Hepatocyte (in vitro differentiated cells): ENCODE measurements at regions not wholly inside any gene's neighbourhood (a gene's known extent, or its start where the extent isn't known, plus 50 kb on each side); places are given as distances from the start of the nearest gene placed in this dataset.

Source experiments
- DNase-seq: peaks from one replicate; pipeline ENCODE4 v3.0.0-alpha.2; 2016; ENCODE audit warnings: low spot score
- H2AFZ ChIP-seq: fragments of 200-600 bp; sonication (generic); 2 replicates; pipeline ENCODE4 v1.6.0; 2016; ENCODE audit warnings: antibody characterized with exemption, mild to moderate bottlenecking
- H3K27ac ChIP-seq: fragments of 200-600 bp; sonication (generic); 2 replicates; pipeline ENCODE4 v1.5.1; 2016; ENCODE audit warnings: mild to moderate bottlenecking
- H3K27me3 ChIP-seq: fragments of 200-600 bp; sonication (generic); 2 replicates; pipeline ENCODE4 v1.6.1; 2016
- H3K36me3 ChIP-seq: fragments of 200-600 bp; sonication (generic); replicated peaks from 2 replicates; pipeline ENCODE4 v1.5.1; 2016; ENCODE audit warnings: low read depth; ENCODE audit not compliant: insufficient read depth
- H3K4me1 ChIP-seq: fragments of 200-600 bp; sonication (generic); 2 replicates; pipeline ENCODE4 v1.5.1; 2016; ENCODE audit warnings: mild to moderate bottlenecking, moderate library complexity; ENCODE audit not compliant: insufficient read depth
- H3K4me2 ChIP-seq: fragments of 200-600 bp; sonication (generic); 2 replicates; pipeline ENCODE4 v1.6.0; 2016
- H3K4me3 ChIP-seq: fragments of 200-600 bp; sonication (generic); 2 replicates; pipeline ENCODE4 v1.5.1; 2016; ENCODE audit warnings: mild to moderate bottlenecking
- H3K79me2 ChIP-seq: fragments of 200-600 bp; sonication (generic); 2 replicates; pipeline ENCODE4 v1.6.0; 2017; ENCODE audit warnings: mild to moderate bottlenecking
- H3K9me2 ChIP-seq: fragments of 200-600 bp; sonication (generic); replicated peaks from 2 replicates; pipeline ENCODE4 v1.6.0; 2017; ENCODE audit warnings: mild to moderate bottlenecking; ENCODE audit not compliant: insufficient read depth
- H3K9me3 ChIP-seq: fragments of 200-600 bp; sonication (generic); 2 replicates; pipeline ENCODE4 v1.5.1; 2016; ENCODE audit warnings: low read depth, mild to moderate bottlenecking
- H4K20me1 ChIP-seq: fragments of 200-600 bp; sonication (generic); 2 replicates; pipeline ENCODE4 v1.6.0; 2016; ENCODE audit warnings: mild to moderate bottlenecking; ENCODE audit not compliant: insufficient read depth, poor library complexity, severe bottlenecking
- EZH2 ChIP-seq: fragments of 200-600 bp; sonication (generic); IDR thresholded peaks from 2 replicates; pipeline ENCODE4 v1.6.1; 2016; ENCODE audit warnings: antibody characterized with exemption, mild to moderate bottlenecking, borderline replicate concordance
- EZH2phosphoT487 ChIP-seq: fragments of 200-600 bp; sonication (generic); IDR thresholded peaks from one replicate; pipeline ENCODE4 v1.6.1; 2018; ENCODE audit warnings: antibody characterized with exemption, mild to moderate bottlenecking, low read depth, moderate library complexity; ENCODE audit not compliant: unreplicated experiment, severe bottlenecking
- WGBS: methylation state at CpG from one replicate; pipeline ENCODE4 v1.1.6; 2016; ENCODE audit warnings: low lambda C conversion rate; ENCODE audit errors: missing lambda C conversion rate; 5-methylcytosine and 5-hydroxymethylcytosine counted together
- TF ChIP-seq, protein P1 (sequence below): fragments of 200-600 bp; sonication (generic); IDR thresholded peaks from 2 replicates; pipeline ENCODE4 v1.5.1; 2016; ENCODE audit warnings: antibody characterized with exemption, mild to moderate bottlenecking; ENCODE audit not compliant: poor library complexity

DNA sequence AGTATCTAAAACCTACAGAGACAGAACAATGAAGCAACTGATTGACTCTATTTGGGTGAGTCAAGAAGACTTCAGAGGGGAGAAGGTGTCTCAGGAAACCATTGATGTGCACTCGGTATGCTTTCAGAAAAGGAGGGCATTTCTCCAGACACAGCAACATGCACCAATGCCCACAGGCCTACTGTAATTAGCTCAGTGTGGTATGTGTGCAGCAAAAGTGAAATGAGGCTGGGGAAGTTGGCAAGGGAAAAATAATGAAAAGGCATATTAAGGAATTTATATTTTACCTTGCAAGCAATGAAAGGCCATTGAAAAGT is 158.4 kb upstream of the GRIP1 start:
- H3K9me3 ChIP-seq = no peaks in the 10 kb centered on the region
- H3K9me2 ChIP-seq = no peaks in the 10 kb centered on the region
- H4K20me1 ChIP-seq = no peaks in the 10 kb centered on the region
- H3K27me3 ChIP-seq = no peaks in the 10 kb centered on the region
- H3K36me3 ChIP-seq = no peaks in the 10 kb centered on the region
- H3K79me2 ChIP-seq = no peaks in the 10 kb centered on the region
- H3K4me2 ChIP-seq = no peak overlapping the region
- H2AFZ ChIP-seq = no peak overlapping the region
- WGBS = 87% methylated on average over 1 of the region's 1 CpG
- no peak for TF ChIP-seq EZH2
- no peak for TF ChIP-seq EZH2phosphoT487
- TF ChIP-seq, protein P1, sequence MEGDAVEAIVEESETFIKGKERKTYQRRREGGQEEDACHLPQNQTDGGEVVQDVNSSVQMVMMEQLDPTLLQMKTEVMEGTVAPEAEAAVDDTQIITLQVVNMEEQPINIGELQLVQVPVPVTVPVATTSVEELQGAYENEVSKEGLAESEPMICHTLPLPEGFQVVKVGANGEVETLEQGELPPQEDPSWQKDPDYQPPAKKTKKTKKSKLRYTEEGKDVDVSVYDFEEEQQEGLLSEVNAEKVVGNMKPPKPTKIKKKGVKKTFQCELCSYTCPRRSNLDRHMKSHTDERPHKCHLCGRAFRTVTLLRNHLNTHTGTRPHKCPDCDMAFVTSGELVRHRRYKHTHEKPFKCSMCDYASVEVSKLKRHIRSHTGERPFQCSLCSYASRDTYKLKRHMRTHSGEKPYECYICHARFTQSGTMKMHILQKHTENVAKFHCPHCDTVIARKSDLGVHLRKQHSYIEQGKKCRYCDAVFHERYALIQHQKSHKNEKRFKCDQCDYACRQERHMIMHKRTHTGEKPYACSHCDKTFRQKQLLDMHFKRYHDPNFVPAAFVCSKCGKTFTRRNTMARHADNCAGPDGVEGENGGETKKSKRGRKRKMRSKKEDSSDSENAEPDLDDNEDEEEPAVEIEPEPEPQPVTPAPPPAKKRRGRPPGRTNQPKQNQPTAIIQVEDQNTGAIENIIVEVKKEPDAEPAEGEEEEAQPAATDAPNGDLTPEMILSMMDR = no peak
- DNase-seq = no peak
- H3K4me1 ChIP-seq = no peaks in the 10 kb centered on the region
- H3K27ac ChIP-seq = no peak overlapping the region
- no peak overlapping the region for H3K4me3 ChIP-seq

DNA sequence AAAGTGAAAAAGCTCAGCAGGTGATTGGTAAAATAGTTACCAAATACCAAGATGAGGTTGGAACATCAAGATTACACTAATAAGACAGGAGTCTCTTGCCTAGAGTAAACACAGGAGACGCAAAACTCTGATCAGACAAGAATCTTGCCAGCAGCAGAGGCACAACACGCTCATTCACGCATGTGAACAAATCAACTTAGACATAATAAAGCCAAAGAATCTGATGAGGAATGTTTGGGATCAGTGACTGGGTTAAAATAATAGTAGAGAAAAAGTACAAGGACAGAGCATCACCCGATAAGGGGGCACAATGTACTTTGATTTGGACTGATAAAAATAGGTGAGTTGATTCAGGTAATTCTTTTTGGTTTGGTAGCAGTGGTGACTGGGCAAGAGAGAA is 159.5 kb upstream of the GRIP1 start:
- H3K4me1 ChIP-seq = no peaks in the 10 kb centered on the region

DNA sequence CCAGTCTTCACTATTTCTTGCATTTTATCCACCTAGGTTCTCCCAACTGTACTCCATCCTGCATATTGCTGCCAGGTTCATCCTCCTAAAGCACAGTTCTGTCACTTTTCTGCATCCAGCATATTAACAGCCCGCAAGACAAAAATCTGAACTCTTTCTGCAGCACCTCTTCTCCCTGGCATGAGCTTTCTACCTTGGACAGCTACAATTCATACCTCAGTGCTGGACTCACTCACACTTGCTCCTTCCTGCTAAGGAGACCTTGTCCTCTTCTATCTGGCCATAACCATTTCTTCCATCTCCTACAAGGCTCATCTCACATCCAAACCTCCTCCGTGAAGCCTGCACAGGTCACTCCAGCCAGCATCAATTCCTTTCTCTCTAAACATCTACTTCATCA is 170.1 kb upstream of the GRIP1 start:
- Histone ChIP-seq H3K4me1 (no peaks in the 10 kb centered on the region), H3K27ac (no peak overlapping the region), H4K20me1 (no peaks in the 10 kb centered on the region), H3K36me3 (no peaks in the 10 kb centered on the region), H3K4me3 (no peak overlapping the region), H3K4me2 (no peak overlapping the region), H3K9me2 (no peaks in the 10 kb centered on the region), H2AFZ (no peak overlapping the region), H3K9me3 (no peaks in the 10 kb centered on the region), H3K79me2 (no peaks in the 10 kb centered on the region), H3K27me3 (no peaks in the 10 kb centered on the region)
- no peak for TF ChIP-seq EZH2phosphoT487
- TF ChIP-seq, protein P1 = no peak
- no peak for TF ChIP-seq EZH2
- 89% methylated on average over 2 of the region's 2 CpGs for WGBS
- peak; percentile 6 for DNase-seq

More for the DNA sequence above, 159.5 kb upstream of the GRIP1 start:
- no peak overlapping the region for H3K4me3 ChIP-seq
- no peak overlapping the region for H3K4me2 ChIP-seq
- no peaks in the 10 kb centered on the region for H3K27me3 ChIP-seq
- H3K79me2 ChIP-seq = no peaks in the 10 kb centered on the region
- WGBS = 88% methylated on average over 4 of the region's 4 CpGs
- no peak overlapping the region for H2AFZ ChIP-seq
- H3K27ac ChIP-seq = no peak overlapping the region
- no peak for DNase-seq
- no peaks in the 10 kb centered on the region for H3K9me3 ChIP-seq
- TF ChIP-seq EZH2 = no peak
- no peak for TF ChIP-seq EZH2phosphoT487
- TF ChIP-seq, protein P1 = no peak
- no peaks in the 10 kb centered on the region for H3K9me2 ChIP-seq
- H3K36me3 ChIP-seq = no peaks in the 10 kb centered on the region
- no peaks in the 10 kb centered on the region for H4K20me1 ChIP-seq

DNA sequence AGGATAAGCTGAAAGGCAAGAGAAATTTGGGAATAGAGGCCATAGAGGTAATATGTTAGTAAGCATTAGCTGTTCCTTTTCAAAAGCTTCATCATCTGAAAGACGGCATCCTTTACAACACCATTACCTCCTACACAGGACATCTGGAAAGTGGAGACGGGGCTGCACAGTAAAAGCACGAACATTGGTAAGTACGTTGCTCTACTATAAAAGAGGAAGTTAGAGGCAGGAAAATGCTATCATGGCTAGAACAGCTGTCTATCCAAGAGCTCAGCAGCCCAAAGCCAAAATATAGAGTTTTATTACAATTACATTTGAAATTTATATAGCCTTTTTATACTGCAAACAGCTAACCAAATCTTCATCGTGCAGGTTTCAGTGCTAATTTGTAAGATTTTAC is 172.3 kb upstream of the GRIP1 start:
- H3K9me3 ChIP-seq = no peaks in the 10 kb centered on the region
- no peak for DNase-seq
- no peaks in the 10 kb centered on the region for H3K36me3 ChIP-seq

More for the DNA sequence above, 172.3 kb upstream of the GRIP1 start:
- Histone ChIP-seq H4K20me1 (no peaks in the 10 kb centered on the region), H3K9me2 (no peaks in the 10 kb centered on the region), H3K4me3 (no peak overlapping the region), H2AFZ (no peak overlapping the region), H3K27ac (no peak overlapping the region), H3K4me2 (no peak overlapping the region), H3K4me1 (no peaks in the 10 kb centered on the region), H3K79me2 (no peaks in the 10 kb centered on the region), H3K27me3 (no peaks in the 10 kb centered on the region)
- WGBS = 70% methylated on average over 5 of the region's 5 CpGs
- no peak for TF ChIP-seq EZH2
- TF ChIP-seq, protein P1 = no peak
- no peak for TF ChIP-seq EZH2phosphoT487
